ENCODE measurements at regions not wholly inside any gene's neighbourhood (a gene's known extent, or its start where the extent isn't known, plus 50 kb on each side); places are given as distances from the start of the nearest gene placed in this dataset.

DNA sequence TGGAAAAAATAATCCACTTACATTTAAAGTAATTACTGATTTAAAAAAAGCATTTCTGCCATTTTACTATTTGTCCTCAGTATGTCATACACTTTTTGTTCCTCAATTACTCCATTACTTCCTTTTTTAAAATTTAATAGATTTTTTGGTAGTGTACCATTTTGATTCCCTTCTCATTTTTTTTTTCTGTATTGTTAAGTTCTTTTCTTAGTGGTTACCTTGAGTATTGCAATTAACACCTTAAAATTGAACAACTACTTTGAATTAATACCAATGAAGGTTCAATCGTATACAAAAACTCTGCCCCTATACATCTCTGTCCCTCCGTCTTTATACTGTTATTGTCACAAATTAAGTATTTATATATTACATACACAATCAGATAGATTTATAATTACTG, 240.6 kb upstream of the LMCD1 start:
- H3K4me3 ChIP-seq (ENCODE audit: control insufficient read depth, low read depth, low read length): no peak overlapping the region
- TF ChIP-seq CTCF (IDR thresholded peaks at IDR 0.05; ENCODE audit: control insufficient read depth, insufficient read depth, low read depth, low read length, missing control alignments): no peak
- DNase-seq (ENCODE audit: low read depth): no peak

DNA sequence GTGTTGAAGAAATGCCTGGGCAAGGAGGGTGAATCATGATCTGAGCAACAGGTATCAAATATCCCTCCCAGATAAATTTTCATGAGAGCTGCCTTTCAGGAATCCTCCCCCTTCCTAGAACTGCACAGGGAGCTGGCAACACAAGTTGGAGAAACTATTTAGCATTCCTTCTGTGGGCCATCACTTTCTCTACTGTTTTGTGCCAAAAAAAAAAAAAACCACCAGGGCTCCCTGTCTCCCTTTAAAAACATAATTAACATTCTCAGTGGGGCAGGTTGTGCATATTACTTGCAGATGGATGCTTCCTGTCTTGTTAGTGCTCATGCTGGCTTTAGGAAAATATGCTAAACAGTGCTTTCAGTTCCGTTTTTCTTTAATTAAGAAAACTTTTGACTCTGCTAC, 234.9 kb upstream of the LMCD1 start:
- no peak for TF ChIP-seq CTCF (IDR thresholded peaks at IDR 0.05; ENCODE audit: control insufficient read depth, insufficient read depth, low read depth, low read length, missing control alignments)
- H3K4me3 ChIP-seq (ENCODE audit: control insufficient read depth, low read depth, low read length): no peak overlapping the region
- no peak for DNase-seq (ENCODE audit: low read depth)

DNA sequence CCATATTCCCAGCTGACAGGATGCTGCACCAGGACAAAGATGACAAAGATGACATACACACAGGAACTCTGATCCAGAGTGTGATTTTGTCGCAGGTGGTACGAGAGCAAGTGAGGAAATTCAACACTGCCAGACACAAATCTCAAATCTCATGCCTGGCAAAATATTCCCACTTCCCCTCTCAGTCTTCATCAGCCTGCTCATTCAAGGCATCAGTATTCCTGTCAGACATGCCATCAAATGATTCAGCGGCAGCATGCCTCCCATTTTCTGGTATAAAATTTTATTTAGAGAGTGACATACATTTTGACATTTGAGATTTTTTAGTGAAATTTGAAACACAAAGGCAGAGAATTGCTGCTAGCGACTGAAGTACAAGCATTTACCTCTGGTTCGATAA, 228.1 kb upstream of the LMCD1 start:
- DNase-seq (ENCODE audit: low read depth): no peak
- TF ChIP-seq CTCF (IDR thresholded peaks at IDR 0.05; ENCODE audit: control insufficient read depth, insufficient read depth, low read depth, low read length, missing control alignments): no peak
- no peak overlapping the region for H3K4me3 ChIP-seq (ENCODE audit: control insufficient read depth, low read depth, low read length)

- no peak overlapping the region for H3K4me3 ChIP-seq (ENCODE audit: control insufficient read depth, low read depth, low read length)
- TF ChIP-seq CTCF (IDR thresholded peaks at IDR 0.05; ENCODE audit: control insufficient read depth, insufficient read depth, low read depth, low read length, missing control alignments): no peak
- no peak for DNase-seq (ENCODE audit: low read depth)
Observed at GRCh38 chr3:8276056-8276455, 225.6 kb upstream of the LMCD1 start.

DNA sequence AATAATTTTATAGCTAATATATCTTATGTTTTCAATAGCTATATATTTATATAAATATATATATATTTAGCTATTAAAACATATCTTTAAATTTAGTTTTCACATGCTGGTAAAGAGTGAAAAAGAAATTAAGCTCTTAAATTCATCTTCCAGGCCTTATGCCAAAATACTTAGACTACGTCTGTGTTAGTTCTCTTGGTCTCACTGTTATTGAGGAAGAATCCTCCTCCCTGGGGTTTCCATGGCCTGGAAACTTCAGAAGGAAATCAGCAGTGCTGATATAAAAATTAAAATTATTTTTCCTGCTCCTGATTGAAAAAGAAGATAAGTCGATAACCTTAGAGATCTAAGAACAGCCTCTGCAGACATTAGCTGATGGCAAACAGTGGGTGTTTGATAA, 225.1 kb upstream of the LMCD1 start:
- no peak overlapping the region for H3K4me3 ChIP-seq (ENCODE audit: control insufficient read depth, low read depth, low read length)
- DNase-seq (ENCODE audit: low read depth): no peak
- no peak for TF ChIP-seq CTCF (IDR thresholded peaks at IDR 0.05; ENCODE audit: control insufficient read depth, insufficient read depth, low read depth, low read length, missing control alignments)

DNA sequence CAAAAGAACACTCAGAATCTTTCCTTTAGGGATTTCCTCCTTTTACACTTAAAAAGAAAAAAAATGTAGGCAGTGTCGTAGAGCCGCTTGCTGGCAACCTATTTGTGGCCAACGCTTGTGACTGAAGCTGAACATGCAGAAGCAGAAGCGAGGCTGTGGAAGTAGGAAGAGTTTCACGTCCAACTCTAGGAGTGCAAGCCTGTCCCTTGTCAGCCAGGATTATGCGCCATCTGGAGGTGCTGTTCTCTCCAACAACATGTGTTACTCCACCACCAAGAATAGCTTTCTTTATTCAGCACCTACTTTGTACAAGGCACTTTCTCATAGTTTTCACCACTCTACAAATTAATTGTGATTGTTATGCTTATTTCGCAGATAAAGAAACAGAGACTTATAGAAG, 223.2 kb upstream of the LMCD1 start:
- no peak overlapping the region for H3K4me3 ChIP-seq (ENCODE audit: control insufficient read depth, low read depth, low read length)
- DNase-seq (ENCODE audit: low read depth): no peak
- TF ChIP-seq CTCF (IDR thresholded peaks at IDR 0.05; ENCODE audit: control insufficient read depth, insufficient read depth, low read depth, low read length, missing control alignments): no peak

GRCh38 chr3:8279476-8279875, 222.1 kb upstream of the LMCD1 start:
- DNase-seq (ENCODE audit: low read depth): no peak
- no peak for TF ChIP-seq CTCF (IDR thresholded peaks at IDR 0.05; ENCODE audit: control insufficient read depth, insufficient read depth, low read depth, low read length, missing control alignments)
- H3K4me3 ChIP-seq (ENCODE audit: control insufficient read depth, low read depth, low read length): no peak overlapping the region
